Esophagus muscularis mucosa (tissue), 4 donors: ENCODE measurements at regions not wholly inside any gene's neighbourhood (a gene's known extent, or its start where the extent isn't known, plus 50 kb on each side); places are given as distances from the start of the nearest gene placed in this dataset.
A peak's percentile ranks its signal among the peaks of the same experiment; 100 is the strongest.

ENCODE experiments used
- DNase-seq: peaks from one replicate; pipeline ENCODE4 v3.0.0-alpha.2; 2017; ENCODE audit errors: extremely low spot score
- H3K27ac ChIP-seq, 4 donors: fragments of 200-600 bp; sonication (generic); replicated peaks in 1 of 4; 1 replicate in 3 of 4; 2 replicates in 1 of 4; pipeline ENCODE4 v1.5.1; 2016 to 2019; ENCODE audit warnings: mild to moderate bottlenecking in 1 of 4
- H3K27me3 ChIP-seq, 4 donors: fragments of 200-600 bp; sonication (generic); one replicate each; pipeline versions ENCODE4 v1.5.1 to v1.6.0; 2016 to 2019
- H3K36me3 ChIP-seq, 4 donors: fragments of 200-600 bp; sonication (generic); one replicate each; pipeline ENCODE4 v1.5.1; 2016 to 2019
- H3K4me1 ChIP-seq, 4 donors: fragments of 200-600 bp; sonication (generic); one replicate each; pipeline ENCODE4 v1.5.1; 2016 to 2019
- H3K4me3 ChIP-seq, 4 donors: fragments of 200-600 bp; sonication (generic); 1 replicate in 2 of 4; 2 replicates in 2 of 4; pipeline ENCODE4 v1.5.1; 2016 to 2019; ENCODE audit warnings: mild to moderate bottlenecking in 4 of 4, moderate library complexity in 1 of 4
- H3K9me3 ChIP-seq, 4 donors: fragments of 200-600 bp; sonication (generic); 1 replicate in 3 of 4; 2 replicates in 1 of 4; pipeline ENCODE4 v1.5.1; 2016 to 2019
- CTCF ChIP-seq, 3 experiments: fragments of 200-600 bp in 2 of 3; fragments of 450-650 bp in 1 of 3; sonication (generic) in 2 of 3; IDR thresholded peaks; one replicate each; pipeline ENCODE4 v1.5.1; 2017 to 2019; ENCODE audit warnings: antibody characterized with exemption in 3 of 3, mild to moderate bottlenecking in 2 of 3, moderate library complexity in 1 of 3
- EP300 ChIP-seq: sonication (generic); formaldehyde crosslinking; IDR thresholded peaks from one replicate; pipeline ENCODE4 v1.6.1; 2017; ENCODE audit warnings: antibody characterized with exemption
- POLR2A ChIP-seq: fragments of 450-650 bp; IDR thresholded peaks from one replicate; pipeline ENCODE4 v1.6.1; 2017; ENCODE audit warnings: antibody characterized with exemption, moderate library complexity, mild to moderate bottlenecking, low read depth
- POLR2AphosphoS5 ChIP-seq, 2 donors: sonication (generic); formaldehyde crosslinking; IDR thresholded peaks; one replicate each; pipeline ENCODE4 v1.6.1; 2017; ENCODE audit warnings: antibody characterized with exemption in 2 of 2
- WGBS: methylation state at CpG from one replicate; pipeline ENCODE4 v1.1.5; 2018; 5-methylcytosine and 5-hydroxymethylcytosine counted together
- intact Hi-C: fragments of 100-400 bp; cut with DNase I; formaldehyde crosslinking; loops from one replicate; pipeline ENCODE4 v1.15.1; 2023

DNA sequence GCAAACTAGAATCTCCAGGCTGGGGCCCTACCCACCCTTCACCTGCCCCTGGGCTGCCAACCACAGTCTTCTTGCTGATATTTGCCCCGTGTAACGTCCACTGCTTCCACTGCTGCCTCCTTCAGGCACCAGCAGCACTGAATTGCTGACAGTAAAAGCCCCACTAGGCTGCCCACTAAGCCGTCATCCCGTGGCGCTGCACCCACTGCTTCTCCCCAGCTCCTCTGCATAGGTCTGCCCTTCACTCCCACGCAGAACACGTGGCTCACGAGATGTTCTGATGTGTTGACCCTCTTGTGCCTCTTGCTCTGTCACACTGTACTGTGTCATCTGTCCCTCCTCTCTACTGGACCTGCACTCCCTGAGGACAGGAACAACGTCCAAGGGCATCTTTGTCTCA, 86.3 kb upstream of the HIVEP1 start:
- no peak overlapping the region for H3K27ac ChIP-seq
- 88% methylated on average over 9 of the region's 9 CpGs for WGBS
- no peaks in the 10 kb centered on the region for H3K9me3 ChIP-seq
- no peak for DNase-seq
- no peaks in the 10 kb centered on the region for H3K36me3 ChIP-seq
- intact Hi-C loops, result no loop called here
- H3K4me1 ChIP-seq, result no peaks in the 10 kb centered on the region
- H3K27me3 ChIP-seq, result no peaks in the 10 kb centered on the region
- H3K4me3 ChIP-seq, result no peak overlapping the region
- no peak for TF ChIP-seq EP300
- TF ChIP-seq CTCF (IDR thresholded peaks at IDR 0.05), result no peak
- TF ChIP-seq POLR2AphosphoS5 (IDR thresholded peaks at IDR 0.05), result no peak
- TF ChIP-seq POLR2A, result no peak

GRCh38 chr6:11923621-11924020, 88.5 kb upstream of the HIVEP1 start:
- WGBS, result 96% methylated on average over 3 of the region's 3 CpGs
- intact Hi-C loops, result no loop called here

DNA sequence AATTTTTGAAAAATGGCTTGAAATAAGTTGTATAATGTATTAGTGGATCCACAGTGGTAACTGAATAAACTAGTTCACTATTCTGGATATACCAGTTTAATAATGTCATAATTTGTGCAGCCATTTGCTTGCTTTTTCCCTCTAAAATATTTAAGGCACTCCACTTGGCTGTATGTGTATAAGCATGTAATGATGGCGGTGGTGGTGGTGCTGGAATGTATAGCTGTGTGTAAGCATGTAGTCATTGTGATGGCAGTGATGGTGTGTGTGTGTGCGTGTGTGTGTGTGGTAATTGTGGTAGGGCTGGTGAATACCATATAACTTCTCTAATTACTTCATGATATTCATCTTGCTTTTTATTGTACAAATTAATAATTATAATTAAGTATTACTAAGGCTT, 89.2 kb upstream of the HIVEP1 start:
- intact Hi-C loops, result no loop called here
- no peaks in the 10 kb centered on the region for H3K36me3 ChIP-seq
- no peaks in the 10 kb centered on the region for H3K27me3 ChIP-seq
- no peak overlapping the region for H3K27ac ChIP-seq
- no peak overlapping the region for H3K4me3 ChIP-seq
- TF ChIP-seq EP300 (no peak), CTCF (IDR thresholded peaks at IDR 0.05) (no peak), POLR2AphosphoS5 (IDR thresholded peaks at IDR 0.05) (no peak), POLR2A (no peak)
- 97% methylated on average over 2 of the region's 2 CpGs for WGBS
- peaks cover 5 to 18% (median 15%) of the 10 kb centered on the region in 4 donors for H3K4me1 ChIP-seq
- no peak for DNase-seq
- no peaks in the 10 kb centered on the region for H3K9me3 ChIP-seq

More at GRCh38 chr6:11923621-11924020, 88.5 kb upstream of the HIVEP1 start:
- Histone ChIP-seq H3K27me3 (no peaks in the 10 kb centered on the region), H3K9me3 (no peaks in the 10 kb centered on the region), H3K27ac (no peak overlapping the region), H3K36me3 (no peaks in the 10 kb centered on the region), H3K4me3 (no peak overlapping the region), H3K4me1 (peaks cover 4 to 12% (median 9%) of the 10 kb centered on the region in 4 donors)
- DNase-seq, result no peak
- no peak for TF ChIP-seq POLR2AphosphoS5 (IDR thresholded peaks at IDR 0.05)
- TF ChIP-seq POLR2A, result no peak
- TF ChIP-seq EP300, result no peak
- TF ChIP-seq CTCF (IDR thresholded peaks at IDR 0.05), result no peak

DNA sequence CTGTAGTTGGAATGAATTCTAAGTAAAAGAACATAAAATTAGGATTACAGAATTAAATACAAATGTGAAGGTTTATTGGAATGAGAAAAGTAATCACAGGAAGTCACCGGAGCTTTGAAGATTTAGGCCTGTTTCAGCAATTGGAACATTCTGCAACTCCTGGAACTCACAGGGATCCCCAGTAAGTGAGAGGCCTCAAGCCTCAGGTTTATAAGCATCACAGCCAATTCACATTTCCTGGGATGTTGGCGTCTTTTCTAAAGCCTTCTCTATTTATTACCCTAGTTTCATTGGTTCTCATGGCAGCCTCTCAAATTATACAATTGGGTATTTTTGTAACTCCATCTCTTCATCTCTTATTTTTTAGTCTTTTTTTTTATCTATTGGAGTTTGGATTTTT, 90.4 kb upstream of the HIVEP1 start:
- 72% methylated on average over 2 of the region's 2 CpGs for WGBS
- Histone ChIP-seq H3K27ac (peak overlapping the region in 1 of 4 donors; percentile 16), H3K4me1 (peaks cover 5 to 19% (median 16%) of the 10 kb centered on the region in 4 donors), H3K36me3 (no peaks in the 10 kb centered on the region), H3K4me3 (no peak overlapping the region), H3K9me3 (no peaks in the 10 kb centered on the region), H3K27me3 (no peaks in the 10 kb centered on the region)
- intact Hi-C loops, result no loop called here
- TF ChIP-seq EP300, result no peak
- DNase-seq, result no peak

- Histone ChIP-seq H3K27me3 (no peaks in the 10 kb centered on the region), H3K4me3 (no peak overlapping the region), H3K9me3 (no peaks in the 10 kb centered on the region), H3K4me1 (peaks cover 5 to 19% (median 16%) of the 10 kb centered on the region in 4 donors), H3K36me3 (no peaks in the 10 kb centered on the region), H3K27ac (peak overlapping the region; percentile 6 to 44 (median 28))
- TF ChIP-seq POLR2AphosphoS5 (IDR thresholded peaks at IDR 0.05) (peak; percentile 24 to 42), POLR2A (no peak), CTCF (IDR thresholded peaks at IDR 0.05) (no peak)
- no peak for DNase-seq
- WGBS, result 56% methylated on average over 5 of the region's 5 CpGs
- intact Hi-C loops, result no loop called here
These were observed 91.1 kb upstream of the HIVEP1 start for GRCh38 chr6:11921017-11921438.
